RWPE1 (cell line): ENCODE measurements at regions not wholly inside any gene's neighbourhood (a gene's known extent, or its start where the extent isn't known, plus 50 kb on each side); places are given as distances from the start of the nearest gene placed in this dataset.

Experiments
- CTCF ChIA-PET: fragments of 350-600 bp; sonication (Branson Sonifier 250); formaldehyde crosslinking; extraction: SDS; loops from one replicate; lab custom pipeline; 2021; lab: Yijun Ruan, JAX
- POLR2A ChIA-PET: fragments of 400-600 bp; formaldehyde crosslinking; extraction: SDS; loops from one replicate; lab custom pipeline; 2020; ENCODE audit warnings: antibody characterized with exemption; ENCODE audit not compliant: low non-redundant PET; lab: Yijun Ruan, JAX
- DNase-seq: peaks from one replicate; pipeline ENCODE4 v3.0.0; 2012; ENCODE audit warnings: low spot score
- H3K27ac ChIP-seq: fragments of 450-650 bp; 2 replicates; pipeline ENCODE4 v1.5.1; 2017
- CTCF ChIP-seq: fragments of 450-650 bp; conservative IDR thresholded peaks from 2 replicates; pipeline ENCODE4 v1.5.1; 2017; ENCODE audit warnings: low read depth, mild to moderate bottlenecking

- H3K27ac ChIP-seq = no peak overlapping the region
- POLR2A ChIA-PET = no interaction called here
- TF ChIP-seq CTCF = no peak
- no peak for DNase-seq
- CTCF ChIA-PET = no interaction called here
These were observed 361.1 kb upstream of the NUDT12 start for GRCh38 chr5:103923616-103924168.

DNA sequence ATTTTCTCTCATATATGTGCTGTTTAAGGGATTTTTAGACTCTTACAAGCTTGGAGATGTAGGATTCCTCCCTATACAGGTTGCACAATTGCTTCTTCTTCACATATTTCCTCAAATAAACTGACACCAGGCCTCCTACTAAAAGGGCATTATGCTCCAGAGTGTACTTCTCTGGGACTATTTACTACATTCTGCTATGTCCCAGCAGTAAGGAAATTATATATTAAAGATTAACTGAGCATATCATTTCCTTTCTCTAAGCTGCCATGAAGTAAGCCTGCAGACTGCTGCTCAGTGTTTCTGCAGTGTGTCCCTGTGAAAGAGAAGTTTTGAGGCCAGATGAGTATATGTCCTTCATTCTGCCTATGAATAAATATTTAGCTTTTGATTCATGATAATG, 356.9 kb upstream of the NUDT12 start:
- no peak for TF ChIP-seq CTCF
- H3K27ac ChIP-seq = no peak overlapping the region
- CTCF ChIA-PET = no interaction called here
- no peak for DNase-seq
- POLR2A ChIA-PET = no interaction called here

GRCh38 chr5:103918668-103919367, 356.2 kb upstream of the NUDT12 start:
- ChIA-PET CTCF (no interaction called here), POLR2A (no interaction called here)
- H3K27ac ChIP-seq = no peak overlapping the region
- TF ChIP-seq CTCF = no peak
- no peak for DNase-seq

- no peak overlapping the region for H3K27ac ChIP-seq
- ChIA-PET CTCF (no interaction called here), POLR2A (no interaction called here)
- DNase-seq = no peak
- no peak for TF ChIP-seq CTCF
These were observed 352.5 kb upstream of the NUDT12 start for GRCh38 chr5:103915081-103915480.

GRCh38 chr5:103910786-103911185, 348.2 kb upstream of the NUDT12 start:
- ChIA-PET CTCF (no interaction called here), POLR2A (no interaction called here)

GRCh38 chr5:103910011-103910410, 347.4 kb upstream of the NUDT12 start:
- TF ChIP-seq CTCF = no peak
- no peak for DNase-seq
- no peak overlapping the region for H3K27ac ChIP-seq
- ChIA-PET POLR2A (no interaction called here), CTCF (no interaction called here)

More at GRCh38 chr5:103910786-103911185, 348.2 kb upstream of the NUDT12 start:
- no peak for TF ChIP-seq CTCF
- no peak for DNase-seq
- H3K27ac ChIP-seq = no peak overlapping the region
